PC-3 (cell line): ENCODE measurements at regions not wholly inside any gene's neighbourhood (a gene's known extent, or its start where the extent isn't known, plus 50 kb on each side); places are given as distances from the start of the nearest gene placed in this dataset.
"Not testable (repeated sequence)": the region's sequence is repeated elsewhere in the genome, so short reads cannot be mapped to it uniquely, and the experiment has no call there.

Experiments used
- CTCF ChIP-seq: fragments of 300-600 bp; sonication (generic); conservative IDR thresholded peaks from 2 replicates; pipeline ENCODE4 v1.5.1; 2017; ENCODE audit warnings: antibody characterized with exemption, low read depth, mild to moderate bottlenecking, low read length
- EZH2 ChIP-seq: fragments of 300-600 bp; sonication (generic); IDR thresholded peaks from one replicate; pipeline ENCODE4 v1.6.1; 2017; ENCODE audit warnings: antibody characterized with exemption, mild to moderate bottlenecking, low read length; ENCODE audit not compliant: unreplicated experiment
- EZH2phosphoT487 ChIP-seq: fragments of 300-600 bp; sonication (generic); IDR thresholded peaks from 2 replicates; pipeline ENCODE4 v1.6.1; 2018; ENCODE audit warnings: mild to moderate bottlenecking, antibody characterized with exemption, low read length, borderline replicate concordance

GRCh38 chr4:159421058-159421419 lies 318.2 kb downstream of the RAPGEF2 start:
- not testable (repeated sequence) for TF ChIP-seq CTCF, EZH2, EZH2phosphoT487
